ENCODE measurements at regions not wholly inside any gene's neighbourhood (a gene's known extent, or its start where the extent isn't known, plus 50 kb on each side); places are given as distances from the start of the nearest gene placed in this dataset.
"Not testable (repeated sequence)": the region's sequence is repeated elsewhere in the genome, so short reads cannot be mapped to it uniquely, and the experiment has no call there.

DNA sequence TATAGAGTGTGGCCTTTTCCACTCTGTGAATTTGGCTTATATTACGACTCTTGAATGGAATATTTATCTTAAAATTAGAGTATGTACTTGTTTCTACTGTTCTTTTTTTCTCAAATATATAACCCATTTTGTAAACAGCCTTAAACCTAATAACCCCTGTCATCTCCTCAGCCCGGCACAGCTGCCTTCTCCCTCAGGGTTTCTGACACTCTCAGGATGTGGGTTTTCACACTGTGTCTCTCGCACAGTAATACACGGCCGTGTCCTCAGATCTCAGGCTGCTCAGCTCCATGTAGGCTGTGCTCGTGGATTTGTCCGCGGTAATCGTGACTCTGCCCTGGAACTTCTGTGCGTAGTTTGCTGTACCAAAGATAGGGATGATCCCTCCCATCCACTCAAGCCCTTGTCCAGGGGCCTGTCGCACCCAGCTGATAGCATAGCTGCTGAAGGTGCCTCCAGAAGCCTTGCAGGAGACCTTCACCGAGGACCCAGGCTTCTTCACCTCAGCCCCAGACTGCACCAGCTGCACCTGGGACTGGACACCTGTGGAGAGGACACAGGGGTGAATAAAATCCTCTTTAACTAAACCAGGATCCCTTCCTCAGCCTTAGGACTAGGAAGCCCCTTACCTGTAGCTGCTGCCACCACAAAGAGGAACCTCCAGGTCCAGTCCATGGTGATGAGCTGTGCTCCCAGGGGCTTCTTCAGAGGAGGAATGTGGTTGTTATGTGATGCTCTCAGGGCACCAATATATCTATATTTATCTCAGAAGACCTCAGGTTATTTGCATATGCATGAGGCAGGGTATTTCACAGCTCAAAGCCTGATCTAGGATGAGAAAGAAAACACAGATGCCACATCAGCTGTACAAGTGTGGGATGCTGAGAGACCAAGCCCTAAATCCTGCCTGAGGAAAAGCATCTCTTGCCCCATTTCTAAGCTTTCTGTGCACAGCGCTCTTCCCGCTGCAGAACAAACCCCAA is 1188.4 kb downstream of the TMEM121 start:
- intact Hi-C loops (cut with micrococcal nuclease), result loop anchor here (5.0 kb wide), 1 partner anchor 53 kb away; no protein-coding TSS in a partner anchor
- H3K27ac ChIP-seq (ENCODE audit: low read length in 2 of 2), result peak overlapping the region; percentile 47 to 57
- H3K79me2 ChIP-seq (ENCODE audit: control insufficient read depth, insufficient read depth, low read length); H4K20me1 ChIP-seq (ENCODE audit: control insufficient read depth, insufficient read depth, low read length, poor library complexity, severe bottlenecking); H2AFZ ChIP-seq (ENCODE audit: insufficient read depth, low read depth, low read length, poor library complexity, severe bottlenecking); H3K36me3 ChIP-seq (replicated peaks in 1 of 2; ENCODE audit: control extremely low read depth in 1 of 2, control insufficient read depth in 1 of 2, extremely low read depth in 1 of 2, insufficient read depth in 2 of 2, low read length in 1 of 2); H3K27me3 Mint-ChIP-seq; H3K4me3 Mint-ChIP-seq; H3K4me3 ChIP-seq (ENCODE audit: control extremely low read depth in 1 of 5, extremely low read depth in 1 of 5, insufficient read depth in 1 of 5, low read depth in 2 of 5, low read length in 4 of 5); H3K9me3 ChIP-seq (ENCODE audit: control extremely low read depth in 1 of 3, control insufficient read depth in 2 of 3, insufficient read depth in 1 of 3, low read length in 2 of 3); H3K9ac ChIP-seq (ENCODE audit: low read length); H3K27me3 ChIP-seq (replicated peaks in 1 of 4; ENCODE audit: control extremely low read depth in 1 of 4, control insufficient read depth in 3 of 4, insufficient read depth in 4 of 4, low read length in 3 of 4); POLR2A ChIA-PET; H3K27ac Mint-ChIP-seq; H3K9me3 Mint-ChIP-seq (ENCODE audit: insufficient read depth); DNase-seq; H3K4me2 ChIP-seq (replicated peaks; ENCODE audit: low read depth, low read length, poor library complexity, severe bottlenecking); CTCF ChIA-PET: not testable (repeated sequence)
- peak; percentile 56 for ATAC-seq (ENCODE audit: low read depth)
- peaks cover 14 to 26% of the 10 kb centered on the region in 2 donors for H3K4me1 ChIP-seq (ENCODE audit: control insufficient read depth in 2 of 2, insufficient read depth in 2 of 2, low read length in 2 of 2)
- WGBS (ENCODE audit: insufficient coverage), result 0% methylated on average over 1 of the region's 14 CpGs
- H3K4me1 Mint-ChIP-seq, result peaks cover 17% of the 10 kb centered on the region

DNA sequence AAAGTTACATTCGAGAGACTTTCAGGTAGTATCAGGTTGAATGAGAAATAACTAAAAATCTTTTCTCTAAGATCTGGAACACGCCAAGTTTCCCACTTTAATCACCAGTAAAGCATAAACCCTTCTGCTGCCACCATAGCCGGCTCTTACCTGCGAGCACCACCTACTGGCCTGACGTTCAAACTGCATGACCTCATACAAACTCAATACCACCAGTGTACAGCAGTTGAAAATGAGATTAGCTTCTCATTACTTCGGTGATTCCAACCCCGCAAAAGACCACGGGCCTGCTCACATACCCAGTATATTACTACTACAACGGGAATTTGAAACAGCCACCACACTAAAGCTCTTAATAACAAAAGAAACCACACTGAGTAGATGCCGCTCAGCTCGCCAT is 1191.2 kb downstream of the TMEM121 start:
- H3K27ac ChIP-seq (ENCODE audit: low read length in 2 of 2); H4K20me1 ChIP-seq (ENCODE audit: control insufficient read depth, insufficient read depth, low read length, poor library complexity, severe bottlenecking); H3K27me3 ChIP-seq (replicated peaks in 1 of 4; ENCODE audit: control extremely low read depth in 1 of 4, control insufficient read depth in 3 of 4, insufficient read depth in 4 of 4, low read length in 3 of 4); H3K9ac ChIP-seq (ENCODE audit: low read length); H3K27ac Mint-ChIP-seq; POLR2A ChIA-PET; H3K4me3 ChIP-seq (ENCODE audit: control extremely low read depth in 1 of 5, extremely low read depth in 1 of 5, insufficient read depth in 1 of 5, low read depth in 2 of 5, low read length in 4 of 5); H3K9me3 Mint-ChIP-seq (ENCODE audit: insufficient read depth); H3K36me3 ChIP-seq (replicated peaks in 1 of 2; ENCODE audit: control extremely low read depth in 1 of 2, control insufficient read depth in 1 of 2, extremely low read depth in 1 of 2, insufficient read depth in 2 of 2, low read length in 1 of 2); intact Hi-C loops (cut with micrococcal nuclease); H3K79me2 ChIP-seq (ENCODE audit: control insufficient read depth, insufficient read depth, low read length); H3K27me3 Mint-ChIP-seq; H3K4me3 Mint-ChIP-seq; DNase-seq; H2AFZ ChIP-seq (ENCODE audit: insufficient read depth, low read depth, low read length, poor library complexity, severe bottlenecking); H3K4me2 ChIP-seq (replicated peaks; ENCODE audit: low read depth, low read length, poor library complexity, severe bottlenecking); H3K9me3 ChIP-seq (ENCODE audit: control extremely low read depth in 1 of 3, control insufficient read depth in 2 of 3, insufficient read depth in 1 of 3, low read length in 2 of 3): not testable (repeated sequence)
- CTCF ChIA-PET, result interaction anchor here (1.4 to 3.0 kb wide), 2 partner anchors 51 to 55 kb away, joined by 6 to 16 read pairs; no protein-coding TSS in a partner anchor
- peaks cover 16 to 27% of the 10 kb centered on the region in 2 donors for H3K4me1 ChIP-seq (ENCODE audit: control insufficient read depth in 2 of 2, insufficient read depth in 2 of 2, low read length in 2 of 2)
- peaks cover 19% of the 10 kb centered on the region for H3K4me1 Mint-ChIP-seq
- WGBS (ENCODE audit: insufficient coverage), result no CpG with 5 or more reads among the region's 11 CpGs
- ATAC-seq (ENCODE audit: low read depth), result peak; percentile 68
- TF ChIP-seq, protein P1, sequence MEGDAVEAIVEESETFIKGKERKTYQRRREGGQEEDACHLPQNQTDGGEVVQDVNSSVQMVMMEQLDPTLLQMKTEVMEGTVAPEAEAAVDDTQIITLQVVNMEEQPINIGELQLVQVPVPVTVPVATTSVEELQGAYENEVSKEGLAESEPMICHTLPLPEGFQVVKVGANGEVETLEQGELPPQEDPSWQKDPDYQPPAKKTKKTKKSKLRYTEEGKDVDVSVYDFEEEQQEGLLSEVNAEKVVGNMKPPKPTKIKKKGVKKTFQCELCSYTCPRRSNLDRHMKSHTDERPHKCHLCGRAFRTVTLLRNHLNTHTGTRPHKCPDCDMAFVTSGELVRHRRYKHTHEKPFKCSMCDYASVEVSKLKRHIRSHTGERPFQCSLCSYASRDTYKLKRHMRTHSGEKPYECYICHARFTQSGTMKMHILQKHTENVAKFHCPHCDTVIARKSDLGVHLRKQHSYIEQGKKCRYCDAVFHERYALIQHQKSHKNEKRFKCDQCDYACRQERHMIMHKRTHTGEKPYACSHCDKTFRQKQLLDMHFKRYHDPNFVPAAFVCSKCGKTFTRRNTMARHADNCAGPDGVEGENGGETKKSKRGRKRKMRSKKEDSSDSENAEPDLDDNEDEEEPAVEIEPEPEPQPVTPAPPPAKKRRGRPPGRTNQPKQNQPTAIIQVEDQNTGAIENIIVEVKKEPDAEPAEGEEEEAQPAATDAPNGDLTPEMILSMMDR (IDR thresholded peaks at IDR 0.05), result peak; percentile 17
